Body of pancreas (tissue), 4 donors: ENCODE measurements at regions not wholly inside any gene's neighbourhood (a gene's known extent, or its start where the extent isn't known, plus 50 kb on each side); places are given as distances from the start of the nearest gene placed in this dataset.
A peak's percentile ranks its signal among the peaks of the same experiment; 100 is the strongest.
"Not testable (repeated sequence)": the region's sequence is repeated elsewhere in the genome, so short reads cannot be mapped to it uniquely, and the experiment has no call there.

ENCODE experiments used
- ATAC-seq: fragments of 150-250 bp; one replicate; pipeline ENCODE4 v1.9.1; 2016
- DNase-seq, 4 donors: peaks; one replicate each; pipeline ENCODE4 v3.0.0-alpha.2; 2019
- H3K27ac ChIP-seq, 4 donors: fragments of 200-600 bp; sonication (generic); 1 replicate in 3 of 4; 2 replicates in 1 of 4; pipeline versions ENCODE4 v1.5.1 to v1.6.1; 2016 to 2019; ENCODE audit warnings: mild to moderate bottlenecking in 1 of 4, mixed read lengths in 1 of 4, moderate library complexity in 1 of 4
- H3K27me3 ChIP-seq, 2 donors: fragments of 200-600 bp; sonication (generic); one replicate each; pipeline ENCODE4 v1.6.0; 2016; ENCODE audit warnings: mild to moderate bottlenecking in 1 of 2
- H3K36me3 ChIP-seq, 2 donors: fragments of 200-600 bp; sonication (generic); replicated peaks in 1 of 2; 2 replicates each; pipeline ENCODE4 v1.5.1; 2016; ENCODE audit warnings: low read depth in 2 of 2; ENCODE audit not compliant: insufficient read depth in 1 of 2
- H3K4me1 ChIP-seq: fragments of 200-600 bp; sonication (generic); one replicate; pipeline ENCODE4 v1.6.0; 2016
- H3K4me3 ChIP-seq, 2 donors: fragments of 200-600 bp; sonication (generic); 1 replicate in 1 of 2; 2 replicates in 1 of 2; pipeline ENCODE4 v1.5.1; 2016 to 2019
- H3K9me3 ChIP-seq, 3 donors: fragments of 200-600 bp; sonication (generic); 1 replicate in 2 of 3; 2 replicates in 1 of 3; pipeline ENCODE4 v1.5.1; 2016
- POLR2A ChIP-seq, 3 donors: fragments of 450-650 bp; IDR thresholded peaks; one replicate each; pipeline ENCODE4 v1.6.1; 2016; ENCODE audit warnings: antibody characterized with exemption in 3 of 3, mild to moderate bottlenecking in 2 of 3
- WGBS, 2 donors: methylation state at CpG; one replicate each; pipeline ENCODE4 v1.1.5; 2017; 5-methylcytosine and 5-hydroxymethylcytosine counted together
- intact Hi-C: fragments of 100-400 bp; cut with DNase I; formaldehyde crosslinking; loops from one replicate; pipeline ENCODE4 v1.15.1; 2023
- TF ChIP-seq, protein P1 (sequence below), 7 experiments: fragments of 450-650 bp in 4 of 7; fragments of 200-600 bp in 3 of 7; sonication (generic) in 3 of 7; IDR thresholded peaks; one replicate each; pipeline ENCODE4 v1.5.1; 2016 to 2019; ENCODE audit warnings: antibody characterized with exemption in 7 of 7

DNA sequence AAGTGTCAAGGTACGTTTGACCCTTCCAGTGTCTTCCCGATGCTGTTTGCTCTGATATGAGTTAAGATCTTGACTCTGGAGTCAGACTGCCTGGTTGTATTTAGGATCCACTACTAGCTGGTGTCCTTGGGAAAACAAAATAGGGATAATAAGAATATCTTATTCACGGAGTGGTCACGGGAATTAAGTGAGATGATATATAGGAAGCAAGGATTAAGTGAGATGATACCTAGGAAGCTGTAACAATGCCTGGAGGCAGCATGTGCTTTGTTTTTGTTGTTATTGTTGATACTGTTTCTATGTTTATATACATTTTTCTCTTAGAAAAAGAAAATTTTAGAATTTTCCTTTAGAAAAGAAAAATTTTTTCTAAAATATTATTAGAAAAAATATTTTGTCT lies 87.0 kb downstream of the LYZL1 start:
- Histone ChIP-seq H3K4me1 (peaks cover 3% of the 10 kb centered on the region), H3K36me3 (no peaks in the 10 kb centered on the region), H3K27ac (no peak overlapping the region), H3K4me3 (no peak overlapping the region), H3K27me3 (no peaks in the 10 kb centered on the region), H3K9me3 (no peaks in the 10 kb centered on the region)
- DNase-seq (no peak), ATAC-seq (no peak)
- intact Hi-C loops = loop anchor here (10.0 kb wide), 1 partner anchor 119 kb away; no protein-coding TSS in a partner anchor
- TF ChIP-seq, protein P1, sequence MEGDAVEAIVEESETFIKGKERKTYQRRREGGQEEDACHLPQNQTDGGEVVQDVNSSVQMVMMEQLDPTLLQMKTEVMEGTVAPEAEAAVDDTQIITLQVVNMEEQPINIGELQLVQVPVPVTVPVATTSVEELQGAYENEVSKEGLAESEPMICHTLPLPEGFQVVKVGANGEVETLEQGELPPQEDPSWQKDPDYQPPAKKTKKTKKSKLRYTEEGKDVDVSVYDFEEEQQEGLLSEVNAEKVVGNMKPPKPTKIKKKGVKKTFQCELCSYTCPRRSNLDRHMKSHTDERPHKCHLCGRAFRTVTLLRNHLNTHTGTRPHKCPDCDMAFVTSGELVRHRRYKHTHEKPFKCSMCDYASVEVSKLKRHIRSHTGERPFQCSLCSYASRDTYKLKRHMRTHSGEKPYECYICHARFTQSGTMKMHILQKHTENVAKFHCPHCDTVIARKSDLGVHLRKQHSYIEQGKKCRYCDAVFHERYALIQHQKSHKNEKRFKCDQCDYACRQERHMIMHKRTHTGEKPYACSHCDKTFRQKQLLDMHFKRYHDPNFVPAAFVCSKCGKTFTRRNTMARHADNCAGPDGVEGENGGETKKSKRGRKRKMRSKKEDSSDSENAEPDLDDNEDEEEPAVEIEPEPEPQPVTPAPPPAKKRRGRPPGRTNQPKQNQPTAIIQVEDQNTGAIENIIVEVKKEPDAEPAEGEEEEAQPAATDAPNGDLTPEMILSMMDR (IDR thresholded peaks at IDR 0.05) = no peak
- TF ChIP-seq POLR2A (IDR thresholded peaks at IDR 0.05) = no peak
- 67 to 74% methylated on average over 4 of the region's 4 CpGs for WGBS, 2 donors

DNA sequence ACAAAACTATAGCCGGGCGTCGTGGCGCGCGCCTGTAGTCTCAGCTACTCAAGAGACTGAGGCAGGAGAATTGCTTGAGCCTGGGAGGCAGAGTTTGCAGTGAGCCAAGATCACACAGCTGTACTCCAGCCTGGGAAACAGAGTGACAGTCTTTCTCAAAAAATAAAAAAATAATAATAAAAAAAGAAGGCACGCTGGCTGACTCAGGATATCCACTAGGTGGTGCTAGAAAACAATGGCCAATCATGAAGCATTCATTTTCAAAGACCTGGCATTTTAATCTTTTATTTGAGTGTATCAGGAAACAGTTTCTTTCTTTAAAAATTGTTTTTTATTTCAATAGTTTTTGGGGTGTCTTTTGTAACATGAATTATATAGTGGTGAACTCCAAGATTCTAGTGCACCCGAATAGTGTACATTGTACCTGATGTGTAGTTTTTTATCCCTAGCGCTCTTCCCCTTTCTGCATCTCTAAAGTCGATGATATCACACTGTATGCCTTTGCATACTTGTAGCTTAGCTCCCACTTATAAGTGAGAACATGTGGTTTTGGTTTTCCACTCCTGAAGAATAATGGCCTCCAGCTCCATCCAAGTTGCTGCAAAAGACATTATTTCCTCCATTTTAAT lies 88.6 kb downstream of the LYZL1 start:
- H3K9me3 ChIP-seq = no peaks in the 10 kb centered on the region
- H3K4me3 ChIP-seq = no peak overlapping the region
- DNase-seq = peak in 2 of 4 donors; percentile 22 to 23
- H3K36me3 ChIP-seq = no peaks in the 10 kb centered on the region
- H3K27ac ChIP-seq = no peak overlapping the region
- 68 to 83% methylated on average over 9 to 10 of the region's 10 CpGs for WGBS, 2 donors
- no peaks in the 10 kb centered on the region for H3K27me3 ChIP-seq
- H3K4me1 ChIP-seq = peaks cover 3% of the 10 kb centered on the region
- intact Hi-C loops = loop anchor here (10.0 kb wide), 1 partner anchor 117 kb away; no protein-coding TSS in a partner anchor
- TF ChIP-seq, protein P1 (IDR thresholded peaks at IDR 0.05) = peak; percentile 43 to 93 (median 70)
- TF ChIP-seq POLR2A (IDR thresholded peaks at IDR 0.05) = no peak
- ATAC-seq = no peak

DNA sequence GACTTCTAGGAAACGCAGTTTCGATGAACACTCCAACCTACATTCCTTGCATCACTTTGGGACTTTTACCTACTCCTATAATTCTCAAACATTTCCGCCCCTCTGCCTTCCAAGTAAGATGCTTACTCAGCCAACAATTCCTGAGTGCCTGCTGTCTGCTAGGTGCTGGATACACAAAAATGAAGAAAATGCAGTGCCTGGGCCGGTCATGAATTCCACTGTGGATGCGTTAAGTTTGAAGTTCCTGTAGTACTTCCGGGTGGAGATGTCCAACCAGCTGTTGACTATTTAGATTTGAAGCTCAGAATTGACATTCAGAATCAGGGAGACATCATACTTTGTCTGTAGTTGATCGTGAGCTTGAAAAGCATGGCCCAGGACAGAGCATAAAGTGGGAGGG lies 89.2 kb downstream of the LYZL1 start:
- DNase-seq = no peak
- no peak for ATAC-seq
- Histone ChIP-seq H3K4me1 (peaks cover 3% of the 10 kb centered on the region), H3K27me3 (no peaks in the 10 kb centered on the region), H3K9me3 (no peaks in the 10 kb centered on the region), H3K27ac (no peak overlapping the region), H3K36me3 (no peaks in the 10 kb centered on the region), H3K4me3 (no peak overlapping the region)
- WGBS, 2 donors = 77 to 80% methylated on average over 7 of the region's 7 CpGs
- intact Hi-C loops = loop anchor here (10.0 kb wide), 1 partner anchor 117 kb away; no protein-coding TSS in a partner anchor
- TF ChIP-seq POLR2A (IDR thresholded peaks at IDR 0.05) = no peak

DNA sequence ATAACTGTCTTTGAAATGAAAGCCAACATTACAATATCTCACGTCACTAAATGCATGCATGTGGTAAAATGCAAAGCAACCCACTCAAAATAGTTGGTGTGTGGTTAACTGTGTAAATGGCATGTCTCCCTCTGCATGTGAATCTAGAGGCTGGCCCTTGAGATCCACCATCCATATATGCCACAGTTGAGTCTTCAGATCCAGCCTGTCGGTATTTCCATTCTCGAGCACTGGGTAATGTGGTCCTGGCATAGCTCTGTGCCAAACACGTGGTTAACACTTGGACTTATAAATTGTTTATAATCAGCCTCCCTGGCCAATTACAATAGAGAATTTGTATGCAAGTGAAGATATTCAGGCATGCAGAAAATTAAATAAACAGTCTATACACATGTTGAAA lies 90.3 kb downstream of the LYZL1 start:
- ATAC-seq = no peak
- Histone ChIP-seq H3K27me3 (no peaks in the 10 kb centered on the region), H3K36me3 (no peaks in the 10 kb centered on the region), H3K9me3 (no peaks in the 10 kb centered on the region), H3K27ac (no peak overlapping the region), H3K4me1 (peaks cover 3% of the 10 kb centered on the region), H3K4me3 (no peak overlapping the region)
- WGBS, 2 donors = 65 to 69% methylated on average over 4 of the region's 4 CpGs
- intact Hi-C loops = loop anchor here (10.0 kb wide), 1 partner anchor 116 kb away; no protein-coding TSS in a partner anchor
- no peak for TF ChIP-seq POLR2A (IDR thresholded peaks at IDR 0.05)
- no peak for DNase-seq

DNA sequence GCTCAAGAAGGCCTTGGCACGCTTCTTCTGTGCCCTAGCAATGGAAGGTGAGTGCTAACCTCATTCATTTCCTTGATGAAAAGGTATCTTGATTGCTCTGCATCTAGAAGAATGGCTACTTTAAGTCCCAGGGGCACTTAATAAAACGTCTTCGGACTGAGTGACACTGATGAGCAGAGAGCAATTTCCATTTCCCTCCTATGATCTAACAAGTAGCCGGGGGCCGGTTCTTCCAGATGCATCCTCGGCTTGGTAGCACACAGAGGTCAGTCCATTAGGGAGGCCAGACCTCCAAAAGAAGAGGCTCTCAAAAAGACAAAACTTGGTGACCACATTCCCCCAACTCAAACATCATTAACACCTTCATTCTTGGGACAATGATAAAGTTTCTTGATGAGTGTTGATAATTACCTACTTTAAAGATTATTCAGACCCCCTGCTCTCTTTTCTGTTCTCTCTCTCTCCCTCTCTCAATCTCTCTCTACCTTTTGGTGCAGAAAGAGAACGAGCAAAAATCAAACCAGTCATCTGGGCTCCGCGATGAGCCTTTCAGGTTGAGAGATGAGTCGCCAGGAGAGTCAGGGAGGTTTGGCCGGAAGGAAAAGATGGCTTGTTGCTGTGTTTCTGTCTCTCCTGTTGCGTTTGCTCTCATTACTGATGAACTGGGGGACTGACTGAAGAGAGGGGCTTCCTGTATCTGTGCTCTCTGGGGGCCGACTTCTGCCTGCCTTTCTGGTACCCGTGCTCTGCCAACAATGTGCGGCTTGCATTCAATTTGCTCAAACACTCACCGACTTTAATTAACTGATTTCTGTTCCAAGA lies 91.1 kb downstream of the LYZL1 start:
- not testable (repeated sequence) for DNase-seq, ATAC-seq
- intact Hi-C loops = loop anchor here (10.0 kb wide), 1 partner anchor 115 kb away; no protein-coding TSS in a partner anchor

DNA sequence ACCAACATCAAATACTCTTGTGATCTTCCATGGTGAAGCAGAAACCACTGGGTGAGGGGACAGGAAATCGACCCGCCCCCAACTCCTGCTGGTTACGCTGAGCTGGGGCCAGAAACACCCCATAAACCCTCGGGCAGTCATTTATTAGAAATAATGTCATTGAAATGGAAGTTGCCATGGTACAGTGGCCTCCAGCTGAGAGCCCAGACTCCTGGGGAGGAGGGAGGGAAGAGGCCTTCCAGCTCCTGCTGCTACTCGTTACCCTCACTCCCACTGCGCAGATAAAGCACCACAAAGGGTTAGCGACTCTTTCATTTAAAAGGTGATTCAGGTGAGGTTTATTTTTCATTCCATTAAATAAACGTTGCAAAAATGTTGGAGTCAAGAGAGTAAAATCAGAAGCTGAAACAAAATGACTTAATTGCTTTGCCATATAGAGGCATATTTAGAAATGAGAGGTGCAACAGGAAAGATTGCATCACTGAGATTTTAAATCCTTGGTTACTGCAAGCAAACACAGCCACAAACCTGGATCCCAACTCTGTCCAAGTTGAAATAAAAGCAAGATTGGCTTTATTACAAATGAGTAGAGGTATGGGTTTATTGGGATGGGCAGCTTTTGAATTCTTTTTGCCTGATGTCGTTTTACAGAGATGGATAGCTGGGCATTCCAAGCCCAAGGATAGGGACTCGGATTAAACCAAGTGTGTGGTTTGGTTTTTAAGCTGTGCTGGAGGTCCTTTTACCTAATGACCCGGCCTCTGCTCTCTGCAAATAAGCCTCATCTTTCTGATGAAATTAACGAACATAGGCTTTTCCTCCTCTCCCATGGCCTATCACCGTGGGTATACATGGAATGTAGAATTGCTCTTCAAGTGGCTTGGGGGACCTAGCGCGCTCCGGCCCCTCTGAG lies 92.0 kb downstream of the LYZL1 start:
- intact Hi-C loops, H3K36me3 ChIP-seq, H3K4me3 ChIP-seq, H3K9me3 ChIP-seq, H3K4me1 ChIP-seq, H3K27me3 ChIP-seq: not testable (repeated sequence)
- peak overlapping the region in 3 of 4 donors; percentile 8 to 52 (median 40) for H3K27ac ChIP-seq
- DNase-seq = peak in 2 of 4 donors; percentile 20 to 32
- WGBS, 2 donors = 38 to 44% methylated on average over 14 to 16 of the region's 16 CpGs
- ATAC-seq = peak; percentile 69

More for the DNA sequence above, 91.1 kb downstream of the LYZL1 start:
- not testable (repeated sequence) for H3K9me3 ChIP-seq, H3K4me1 ChIP-seq, H3K27me3 ChIP-seq, H3K36me3 ChIP-seq, H3K4me3 ChIP-seq
- H3K27ac ChIP-seq = peak overlapping the region in 2 of 4 donors; percentile 40 to 52
- WGBS, 2 donors = 67 to 69% methylated on average over 15 to 16 of the region's 16 CpGs
